H9 (cell line): ENCODE measurements at regions not wholly inside any gene's neighbourhood (a gene's known extent, or its start where the extent isn't known, plus 50 kb on each side); places are given as distances from the start of the nearest gene placed in this dataset.

Experiments
- DNase-seq: peaks from one replicate; pipeline ENCODE4 v3.0.0-alpha.2; 2017
- H2AFZ ChIP-seq: one replicate; pipeline ENCODE4 v1.6.1; 2013; ENCODE audit warnings: mild to moderate bottlenecking, low read length, control low read depth, moderate library complexity
- H2AK5ac ChIP-seq: 2 replicates; pipeline ENCODE4 v1.6.1; 2013; ENCODE audit warnings: low read length, control low read depth, mixed read lengths; ENCODE audit not compliant: insufficient read length
- H2BK120ac ChIP-seq: one replicate; pipeline ENCODE4 v1.6.1; 2013; ENCODE audit warnings: low read depth, mild to moderate bottlenecking, low read length, control low read depth, inconsistent platforms; ENCODE audit not compliant: poor library complexity, severe bottlenecking
- H2BK12ac ChIP-seq: 2 replicates; pipeline ENCODE4 v1.6.1; 2013; ENCODE audit warnings: low read length, control low read depth, mixed read lengths, low read depth; ENCODE audit not compliant: insufficient read length
- H2BK15ac ChIP-seq: 2 replicates; pipeline ENCODE4 v1.6.1; 2013; ENCODE audit warnings: low read depth, low read length, control low read depth
- H2BK20ac ChIP-seq: one replicate; pipeline ENCODE4 v1.6.1; 2013; ENCODE audit warnings: low read depth, mild to moderate bottlenecking, low read length, control low read depth, inconsistent platforms; ENCODE audit not compliant: poor library complexity, severe bottlenecking
- H2BK5ac ChIP-seq: 2 replicates; pipeline ENCODE4 v1.6.1; 2013; ENCODE audit warnings: low read length, control low read depth, mixed read lengths; ENCODE audit not compliant: insufficient read length
- H3K14ac ChIP-seq: 2 replicates; pipeline ENCODE4 v1.6.1; 2013; ENCODE audit warnings: low read length, control low read depth; ENCODE audit not compliant: insufficient read depth
- H3K18ac ChIP-seq: 2 replicates; pipeline ENCODE4 v1.6.1; 2013; ENCODE audit warnings: low read depth, mild to moderate bottlenecking, mixed read lengths, low read length, control low read depth; ENCODE audit not compliant: insufficient read length
- H3K23ac ChIP-seq: 2 replicates; pipeline ENCODE4 v1.6.1; 2013; ENCODE audit warnings: low read length, control low read depth, mixed read lengths, low read depth; ENCODE audit not compliant: insufficient read length
- H3K23me2 ChIP-seq: 2 replicates; pipeline ENCODE4 v1.6.1; 2013; ENCODE audit warnings: low read depth, mild to moderate bottlenecking, mixed read lengths, low read length, control low read depth; ENCODE audit not compliant: insufficient read length, poor library complexity, severe bottlenecking
- H3K27ac ChIP-seq: 2 replicates; pipeline ENCODE4 v1.5.1; 2013; ENCODE audit warnings: low read length, control low read depth, mixed read lengths, low read depth; ENCODE audit not compliant: insufficient read length
- H3K27me3 ChIP-seq: 2 replicates; pipeline ENCODE4 v1.6.1; 2013; ENCODE audit warnings: low read length, control low read depth, inconsistent platforms; ENCODE audit not compliant: insufficient read depth
- H3K4ac ChIP-seq: 2 replicates; pipeline ENCODE4 v1.6.1; 2013; ENCODE audit warnings: low read depth, mild to moderate bottlenecking, control low read depth, inconsistent platforms, low read length, moderate library complexity
- H3K4me1 ChIP-seq: 2 replicates; pipeline ENCODE4 v1.6.1; 2013; ENCODE audit warnings: low read length, control low read depth, inconsistent platforms; ENCODE audit not compliant: insufficient read depth
- H3K4me2 ChIP-seq: 2 replicates; pipeline ENCODE4 v1.6.1; 2013; ENCODE audit warnings: low read length, control low read depth, mixed read lengths; ENCODE audit not compliant: insufficient read length, insufficient read depth
- H3K56ac ChIP-seq: 2 replicates; pipeline ENCODE4 v1.6.1; 2013; ENCODE audit warnings: low read depth, mild to moderate bottlenecking, mixed read lengths, low read length, control low read depth; ENCODE audit not compliant: insufficient read length
- H3K79me1 ChIP-seq: 2 replicates; pipeline ENCODE4 v1.6.1; 2013; ENCODE audit warnings: low read depth, mild to moderate bottlenecking, moderate library complexity, low read length, control low read depth, inconsistent platforms; ENCODE audit not compliant: insufficient read depth, poor library complexity, severe bottlenecking
- H3K79me2 ChIP-seq: 2 replicates; pipeline ENCODE4 v1.6.1; 2013; ENCODE audit warnings: low read length, control low read depth, inconsistent platforms; ENCODE audit not compliant: insufficient read depth
- H3K9ac ChIP-seq: 2 replicates; pipeline ENCODE4 v1.6.1; 2013; ENCODE audit warnings: low read length, control low read depth, mixed read lengths; ENCODE audit not compliant: insufficient read length; ENCODE audit errors: extremely low read depth
- H3K9me3 ChIP-seq: one replicate; pipeline ENCODE4 v1.6.1; 2013; ENCODE audit warnings: low read depth, low read length, inconsistent platforms; ENCODE audit not compliant: control insufficient read depth
- H3T11ph ChIP-seq: one replicate; pipeline ENCODE4 v1.6.1; 2013; ENCODE audit warnings: mild to moderate bottlenecking, low read length, control low read depth, inconsistent platforms
- H4K20me1 ChIP-seq: one replicate; pipeline ENCODE4 v1.6.1; 2013; ENCODE audit not compliant: control insufficient read depth, insufficient read length, insufficient read depth
- H4K5ac ChIP-seq: 2 replicates; pipeline ENCODE4 v1.6.1; 2013; ENCODE audit warnings: low read depth, mild to moderate bottlenecking, mixed read lengths, low read length, control low read depth; ENCODE audit not compliant: insufficient read length
- H4K8ac ChIP-seq: replicated peaks from 2 replicates; pipeline ENCODE4 v1.6.1; 2013; ENCODE audit warnings: low read length, control low read depth, mixed read lengths, low read depth; ENCODE audit not compliant: insufficient read length
- H4K91ac ChIP-seq: 2 replicates; pipeline ENCODE4 v1.6.1; 2013; ENCODE audit warnings: low read depth, mild to moderate bottlenecking, moderate library complexity, mixed read lengths, low read length, control low read depth; ENCODE audit not compliant: insufficient read length
- H3K27ac Mint-ChIP-seq, 3 experiments: 2 replicates in 2 of 3; 3 replicates in 1 of 3; pipeline ENCODE4 v1.8.0; 2020 to 2021; ENCODE audit warnings: mixed read lengths in 3 of 3, mild to moderate bottlenecking in 1 of 3, moderate library complexity in 1 of 3
- H3K27me3 Mint-ChIP-seq: 2 replicates; pipeline ENCODE4 v1.8.0; 2021; ENCODE audit warnings: low read depth, mild to moderate bottlenecking, moderate library complexity, mixed read lengths
- H3K36me3 Mint-ChIP-seq, 3 experiments: 2 replicates in 2 of 3; 3 replicates in 1 of 3; pipeline ENCODE4 v1.8.0; 2020 to 2021; ENCODE audit warnings: low read depth in 3 of 3, mixed read lengths in 3 of 3; ENCODE audit not compliant: insufficient read depth in 1 of 3
- H3K4me1 Mint-ChIP-seq, 2 experiments: 2 replicates each; pipeline ENCODE4 v1.8.0; 2020; ENCODE audit warnings: mixed read lengths in 2 of 2
- H3K4me3 Mint-ChIP-seq, 2 experiments: 2 replicates in 1 of 2; 3 replicates in 1 of 2; pipeline ENCODE4 v1.8.0; 2020 to 2021; ENCODE audit warnings: mild to moderate bottlenecking in 2 of 2, mixed read lengths in 2 of 2, moderate library complexity in 1 of 2
- H3K9me3 Mint-ChIP-seq, 2 experiments: 2 replicates in 1 of 2; 3 replicates in 1 of 2; pipeline ENCODE4 v1.8.0; 2020; ENCODE audit warnings: mild to moderate bottlenecking in 2 of 2, mixed read lengths in 2 of 2, moderate library complexity in 1 of 2
- TF ChIP-seq, protein P1 (sequence below): fragments of 200-600 bp; sonication (generic); conservative IDR thresholded peaks from 3 replicates; pipeline ENCODE4 v1.8.0; 2021; ENCODE audit warnings: antibody characterized with exemption, mild to moderate bottlenecking

DNA sequence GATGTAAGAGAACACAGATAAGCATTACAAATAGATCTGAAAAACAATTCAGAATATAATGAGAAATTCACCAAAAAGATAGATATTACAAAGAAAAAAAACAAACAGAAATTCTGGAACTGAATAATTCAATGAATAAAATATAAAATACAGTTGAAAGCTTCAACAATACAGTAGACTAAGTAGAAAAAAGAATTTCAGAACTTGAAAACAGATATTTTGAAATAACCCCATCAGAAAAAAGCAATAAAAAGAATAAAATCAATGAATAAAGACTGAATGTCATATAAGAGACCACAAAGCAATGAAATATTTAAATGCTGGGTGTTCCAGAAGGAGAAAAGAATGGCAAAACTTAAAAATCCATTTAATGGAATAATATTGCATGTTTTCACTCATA is 611.4 kb upstream of the GHITM start:
- H3K4me1 Mint-ChIP-seq: no peaks in the 10 kb centered on the region
- H4K91ac ChIP-seq: no peak overlapping the region
- no peak overlapping the region for H3K27ac ChIP-seq

More for the DNA sequence above, 611.4 kb upstream of the GHITM start:
- no peak overlapping the region for H4K8ac ChIP-seq
- H3K4me1 ChIP-seq: no peaks in the 10 kb centered on the region
- H2AK5ac ChIP-seq: no peak overlapping the region
- H2BK20ac ChIP-seq: no peak overlapping the region
- no peak overlapping the region for H2BK5ac ChIP-seq
- no peak overlapping the region for H2BK15ac ChIP-seq
- H3K4ac ChIP-seq: no peak overlapping the region
- H3K23ac ChIP-seq: no peak overlapping the region
- no peaks in the 10 kb centered on the region for H3K23me2 ChIP-seq
- H2AFZ ChIP-seq: no peak overlapping the region
- H3K9me3 ChIP-seq: no peaks in the 10 kb centered on the region
- H3K79me1 ChIP-seq: no peaks in the 10 kb centered on the region
- Mint-ChIP-seq H3K4me3 (no peak overlapping the region), H3K27ac (no peak overlapping the region), H3K9me3 (peaks cover 3 to 6% of the 10 kb centered on the region in 2 experiments; a peak in 3 of 5 replicates), H3K36me3 (no peaks in the 10 kb centered on the region; a peak in 2 of 7 replicates), H3K27me3 (no peaks in the 10 kb centered on the region)
- H3T11ph ChIP-seq: no peak overlapping the region
- H3K14ac ChIP-seq: no peak overlapping the region
- H4K5ac ChIP-seq: no peak overlapping the region
- TF ChIP-seq, protein P1, sequence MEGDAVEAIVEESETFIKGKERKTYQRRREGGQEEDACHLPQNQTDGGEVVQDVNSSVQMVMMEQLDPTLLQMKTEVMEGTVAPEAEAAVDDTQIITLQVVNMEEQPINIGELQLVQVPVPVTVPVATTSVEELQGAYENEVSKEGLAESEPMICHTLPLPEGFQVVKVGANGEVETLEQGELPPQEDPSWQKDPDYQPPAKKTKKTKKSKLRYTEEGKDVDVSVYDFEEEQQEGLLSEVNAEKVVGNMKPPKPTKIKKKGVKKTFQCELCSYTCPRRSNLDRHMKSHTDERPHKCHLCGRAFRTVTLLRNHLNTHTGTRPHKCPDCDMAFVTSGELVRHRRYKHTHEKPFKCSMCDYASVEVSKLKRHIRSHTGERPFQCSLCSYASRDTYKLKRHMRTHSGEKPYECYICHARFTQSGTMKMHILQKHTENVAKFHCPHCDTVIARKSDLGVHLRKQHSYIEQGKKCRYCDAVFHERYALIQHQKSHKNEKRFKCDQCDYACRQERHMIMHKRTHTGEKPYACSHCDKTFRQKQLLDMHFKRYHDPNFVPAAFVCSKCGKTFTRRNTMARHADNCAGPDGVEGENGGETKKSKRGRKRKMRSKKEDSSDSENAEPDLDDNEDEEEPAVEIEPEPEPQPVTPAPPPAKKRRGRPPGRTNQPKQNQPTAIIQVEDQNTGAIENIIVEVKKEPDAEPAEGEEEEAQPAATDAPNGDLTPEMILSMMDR: no peak
- no peak overlapping the region for H2BK120ac ChIP-seq
- no peak overlapping the region for H3K56ac ChIP-seq
- no peak for DNase-seq
- no peak overlapping the region for H3K4me2 ChIP-seq
- H4K20me1 ChIP-seq: no peaks in the 10 kb centered on the region
- no peaks in the 10 kb centered on the region for H3K79me2 ChIP-seq
- no peak overlapping the region for H3K9ac ChIP-seq
- H2BK12ac ChIP-seq: no peak overlapping the region
- H3K27me3 ChIP-seq: no peaks in the 10 kb centered on the region
- H3K18ac ChIP-seq: no peak overlapping the region
